A549 (cell line): ENCODE measurements at regions not wholly inside any gene's neighbourhood (a gene's known extent, or its start where the extent isn't known, plus 50 kb on each side); places are given as distances from the start of the nearest gene placed in this dataset.

Source experiments
- ATAC-seq, 2 experiments: fragments of 200-7000 bp in 1 of 2; fragments of >200 bp in 1 of 2; cut with Nextera tagmentation in 1 of 2; cut with Tn5 transposase in 1 of 2; 3 replicates each; pipeline versions ENCODE4 v1.8.0 to v1.9.1; 2018 to 2020; ENCODE audit warnings: mild to moderate bottlenecking in 1 of 2, moderate library complexity in 1 of 2
- CTCF ChIA-PET: fragments of 300-600 bp; sonication (Branson Sonifier 250); formaldehyde crosslinking; extraction: SDS; loops from one replicate; lab custom pipeline; 2021; ENCODE audit warnings: antibody characterized with exemption, inconsistent platforms; lab: Yijun Ruan, JAX
- POLR2A ChIA-PET: fragments of 350-600 bp; formaldehyde crosslinking; extraction: SDS; loops from one replicate; lab custom pipeline; 2021; ENCODE audit warnings: antibody characterized with exemption, inconsistent platforms; lab: Yijun Ruan, JAX
- DNase-seq, 2 experiments: peaks; one replicate each; pipeline versions ENCODE4 v3.0.0 to v3.0.0-alpha.2; 2011 to 2016; ENCODE audit warnings: low read depth in 1 of 2, low spot score in 1 of 2
- FAIRE-seq: peaks from 2 replicates; lab custom pipeline; 2011; peaks lifted over from hg19 to GRCh38; lab: Jason Lieb, UNC
- H3K27ac ChIP-seq, 2 experiments: fragments of >200 bp; sonication (Bioruptor Twin); formaldehyde crosslinking; 3 replicates each; pipeline ENCODE4 v1.5.1; 2016 to 2017
- H3K4me1 ChIP-seq: fragments of >200 bp; sonication (Bioruptor Twin); formaldehyde crosslinking; 3 replicates; pipeline ENCODE4 v1.6.1; 2016
- H3K4me2 ChIP-seq: fragments of >200 bp; sonication (Bioruptor Twin); formaldehyde crosslinking; 3 replicates; pipeline ENCODE4 v1.6.1; 2016
- H3K4me3 ChIP-seq: fragments of >200 bp; sonication (Bioruptor Twin); formaldehyde crosslinking; 3 replicates; pipeline ENCODE4 v1.5.1; 2016
- H3K9me3 ChIP-seq: fragments of >200 bp; sonication (Bioruptor Twin); formaldehyde crosslinking; 3 replicates; pipeline ENCODE4 v1.6.1; 2016
- BCL3 ChIP-seq: fragments of >200 bp; sonication (Bioruptor Twin); formaldehyde crosslinking; IDR thresholded peaks from 3 replicates; pipeline ENCODE4 v1.6.1; 2016
- BHLHE40 ChIP-seq: IDR thresholded peaks from 2 replicates; pipeline ENCODE4 v1.6.1; 2012; ENCODE audit warnings: low read depth, low read length, inconsistent platforms
- CBX2 ChIP-seq: fragments of 200-600 bp; sonication (generic); IDR thresholded peaks from 2 replicates; pipeline ENCODE4 v1.6.1; 2016; ENCODE audit warnings: low read depth, mild to moderate bottlenecking, borderline replicate concordance
- CHD2 ChIP-seq: fragments of 150-350 bp; IDR thresholded peaks from 2 replicates; pipeline ENCODE4 v1.6.1; 2014; ENCODE audit warnings: low read length; ENCODE audit not compliant: partially characterized antibody
- EHF ChIP-seq: fragments of 250-450 bp; sonication (Bioruptor Pico); IDR thresholded peaks from 2 replicates; pipeline ENCODE4 v1.5.0; 2020; ENCODE audit warnings: mild to moderate bottlenecking
- ESRRA ChIP-seq: fragments of 150-350 bp; IDR thresholded peaks from 2 replicates; pipeline ENCODE4 v1.6.1; 2014; ENCODE audit warnings: mild to moderate bottlenecking, low read length, borderline replicate concordance
- FOSB ChIP-seq: fragments of 250-450 bp; sonication (Bioruptor Pico); IDR thresholded peaks from 2 replicates; pipeline ENCODE4 v1.5.0; 2020; ENCODE audit warnings: mild to moderate bottlenecking, moderate library complexity
- FOSL2 ChIP-seq, 2 experiments: fragments of 450-650 bp in 1 of 2; fragments of >200 bp in 1 of 2; sonication (Bioruptor Twin) in 1 of 2; formaldehyde crosslinking; IDR thresholded peaks; 2 replicates each; pipeline versions ENCODE4 v1.5.0 to v1.6.1; 2016 to 2020; ENCODE audit warnings: mild to moderate bottlenecking in 1 of 2, moderate library complexity in 1 of 2
- FOXS1 ChIP-seq: fragments of 250-450 bp; sonication (Bioruptor Pico); IDR thresholded peaks from 2 replicates; pipeline ENCODE4 v1.5.0; 2020; ENCODE audit warnings: mild to moderate bottlenecking, moderate library complexity
- GATA3 ChIP-seq: IDR thresholded peaks from 2 replicates; pipeline ENCODE4 v1.6.1; 2012; ENCODE audit warnings: borderline replicate concordance
- HDAC2 ChIP-seq: fragments of 200-600 bp; sonication (generic); IDR thresholded peaks from 2 replicates; pipeline ENCODE4 v1.6.1; 2016
- HOXA7 ChIP-seq: fragments of 250-450 bp; sonication (Bioruptor Pico); IDR thresholded peaks from 2 replicates; pipeline ENCODE4 v1.5.0; 2020; ENCODE audit warnings: mild to moderate bottlenecking, moderate library complexity
- HOXB13 ChIP-seq: fragments of 250-450 bp; sonication (Bioruptor Pico); IDR thresholded peaks from 2 replicates; pipeline ENCODE4 v1.5.0; 2020; ENCODE audit warnings: low read depth, mild to moderate bottlenecking, moderate library complexity
- HOXB5 ChIP-seq: fragments of 250-450 bp; sonication (Bioruptor Pico); IDR thresholded peaks from 2 replicates; pipeline ENCODE4 v1.5.0; 2020; ENCODE audit warnings: mild to moderate bottlenecking, moderate library complexity
- MAZ ChIP-seq: fragments of 150-350 bp; IDR thresholded peaks from 2 replicates; pipeline ENCODE4 v1.6.1; 2014; ENCODE audit warnings: antibody characterized with exemption, low read depth, low read length, borderline replicate concordance
- MYC ChIP-seq: IDR thresholded peaks from 2 replicates; pipeline ENCODE4 v1.6.1; 2012; ENCODE audit warnings: mild to moderate bottlenecking, inconsistent platforms, low read length, improper control_type of control experiment, borderline replicate concordance
- PHF8 ChIP-seq: fragments of 200-600 bp; sonication (generic); IDR thresholded peaks from 2 replicates; pipeline ENCODE4 v1.6.1; 2016; ENCODE audit warnings: low read depth, mild to moderate bottlenecking, antibody characterized with exemption, moderate library complexity, borderline replicate concordance
- RARB ChIP-seq: fragments of 250-450 bp; sonication (Bioruptor Pico); IDR thresholded peaks from 2 replicates; pipeline ENCODE4 v1.8.0; 2021; ENCODE audit warnings: mild to moderate bottlenecking, moderate library complexity
- RNF2 ChIP-seq: fragments of 200-600 bp; sonication (generic); IDR thresholded peaks from 2 replicates; pipeline ENCODE4 v1.6.1; 2016; ENCODE audit warnings: low read depth, mild to moderate bottlenecking, antibody characterized with exemption, moderate library complexity, borderline replicate concordance
- TFCP2L1 ChIP-seq: fragments of 250-450 bp; sonication (Bioruptor Pico); IDR thresholded peaks from 2 replicates; pipeline ENCODE4 v1.5.0; 2021; ENCODE audit warnings: mild to moderate bottlenecking
- TP53 ChIP-seq: fragments of 250-450 bp; sonication (Bioruptor Pico); IDR thresholded peaks from 2 replicates; pipeline ENCODE4 v1.5.0; 2021; ENCODE audit warnings: mild to moderate bottlenecking, moderate library complexity
- USF2 ChIP-seq: fragments of 450-650 bp; IDR thresholded peaks from 2 replicates; pipeline ENCODE4 v1.6.1; 2014; ENCODE audit warnings: antibody characterized with exemption
- ZC3H11A ChIP-seq: fragments of 450-650 bp; IDR thresholded peaks from 2 replicates; pipeline ENCODE4 v1.6.1; 2014; ENCODE audit warnings: antibody characterized with exemption, mild to moderate bottlenecking
- WGBS: methylation state at CpG from one replicate; pipeline ENCODE4 v1.1.6; 2017; ENCODE audit errors: missing lambda C conversion rate; 5-methylcytosine and 5-hydroxymethylcytosine counted together

GRCh38 chr13:31890946-31891345, 140.6 kb upstream of the FRY start (continued):
- TF ChIP-seq BCL3 (no peak), GATA3 (no peak)

GRCh38 chr13:31891472-31891871, 140.1 kb upstream of the FRY start:
- TF ChIP-seq MYC (no peak), PHF8 (no peak), ESRRA (no peak), USF2 (no peak), CBX2 (no peak), FOSB (CRISPR knock-in tag) (no peak), TFCP2L1 (CRISPR knock-in tag) (no peak), TP53 (CRISPR knock-in tag) (no peak), HOXB13 (no peak), RNF2 (no peak), HOXA7 (CRISPR knock-in tag) (no peak), BHLHE40 (no peak), EHF (no peak), ZC3H11A (no peak), FOSL2 (IDR thresholded peaks at IDR 0.05) (no peak), FOSL2 (CRISPR knock-in tag; IDR thresholded peaks at IDR 0.05) (no peak), MAZ (no peak), FOXS1 (CRISPR knock-in tag) (no peak), HDAC2 (no peak), GATA3 (no peak)
- TF ChIP-seq, all 56 proteins: peak for 0
- ChIA-PET CTCF (no interaction called here), POLR2A (no interaction called here)
- no peak for ATAC-seq
- H3K27ac ChIP-seq: no peak overlapping the region
- H3K4me3 ChIP-seq: no peak overlapping the region
- no peak overlapping the region for H3K4me2 ChIP-seq
- FAIRE-seq: no peak
- WGBS: 79% methylated on average over 2 of the region's 2 CpGs
- H3K4me1 ChIP-seq: no peaks in the 10 kb centered on the region
- no peak for DNase-seq
- H3K9me3 ChIP-seq: no peaks in the 10 kb centered on the region

GRCh38 chr13:31894931-31895330, 136.6 kb upstream of the FRY start:
- no peak for DNase-seq
- no peak overlapping the region for H3K4me2 ChIP-seq
- no peaks in the 10 kb centered on the region for H3K4me1 ChIP-seq
- POLR2A ChIA-PET: no interaction called here
- H3K9me3 ChIP-seq: no peaks in the 10 kb centered on the region
- no peak for TF ChIP-seq CHD2
- 10% methylated on average over 1 of the region's 1 CpG for WGBS
- no peak for FAIRE-seq
- CTCF ChIA-PET: no interaction called here
- H3K4me3 ChIP-seq: no peak overlapping the region
- no peak for ATAC-seq
- H3K27ac ChIP-seq: no peak overlapping the region

- Histone ChIP-seq H3K9me3 (no peaks in the 10 kb centered on the region), H3K4me2 (no peak overlapping the region), H3K4me1 (no peaks in the 10 kb centered on the region), H3K4me3 (no peak overlapping the region), H3K27ac (no peak overlapping the region)
- ATAC-seq (no peak), FAIRE-seq (no peak), DNase-seq (no peak)
- WGBS: 48% methylated on average over 3 of the region's 3 CpGs
- TF ChIP-seq RARB (CRISPR knock-in tag) (no peak), USF2 (no peak), RNF2 (no peak), HOXB5 (CRISPR knock-in tag) (no peak)
- ChIA-PET POLR2A (no interaction called here), CTCF (no interaction called here)
Measured at GRCh38 chr13:31895691-31896090, 135.9 kb upstream of the FRY start.
